Fibroblast of upper back skin (primary cell): ENCODE measurements at regions not wholly inside any gene's neighbourhood (a gene's known extent, or its start where the extent isn't known, plus 50 kb on each side); places are given as distances from the start of the nearest gene placed in this dataset.
A peak's percentile ranks its signal among the peaks of the same experiment; 100 is the strongest.

Experiments used
- DNase-seq: peaks from one replicate; pipeline ENCODE4 v3.0.0-alpha.2; 2013

GRCh38 chr12:18905134-18905533 lies 167.2 kb downstream of the CAPZA3 start:
- no peak for DNase-seq

- DNase-seq: no peak
Observed at GRCh38 chr12:18906395-18906794, 168.5 kb downstream of the CAPZA3 start.

GRCh38 chr12:18907127-18907526 lies 169.2 kb downstream of the CAPZA3 start:
- no peak for DNase-seq

GRCh38 chr12:18907728-18908127 lies 169.8 kb downstream of the CAPZA3 start:
- no peak for DNase-seq

GRCh38 chr12:18908191-18908590 lies 170.3 kb downstream of the CAPZA3 start:
- no peak for DNase-seq

GRCh38 chr12:18919871-18920511 lies 182.1 kb downstream of the CAPZA3 start:
- no peak for DNase-seq

GRCh38 chr12:18922851-18923250 lies 184.9 kb downstream of the CAPZA3 start:
- DNase-seq: no peak

GRCh38 chr12:18923721-18924120 lies 185.8 kb downstream of the CAPZA3 start:
- DNase-seq: no peak

- no peak for DNase-seq
Observed at GRCh38 chr12:18926188-18926587, 188.3 kb downstream of the CAPZA3 start.

GRCh38 chr12:18932211-18932610 lies 194.3 kb downstream of the CAPZA3 start:
- DNase-seq: no peak

- DNase-seq: peak; percentile 12
Observed at GRCh38 chr12:18932715-18933114, 194.8 kb downstream of the CAPZA3 start.

GRCh38 chr12:18935371-18935965 lies 194.1 kb upstream of the PLEKHA5 start:
- no peak for DNase-seq

GRCh38 chr12:18939051-18939450 lies 190.5 kb upstream of the PLEKHA5 start:
- no peak for DNase-seq

GRCh38 chr12:18942669-18943068 lies 186.9 kb upstream of the PLEKHA5 start:
- DNase-seq: no peak

GRCh38 chr12:18943200-18943599 lies 186.3 kb upstream of the PLEKHA5 start:
- DNase-seq: no peak

- no peak for DNase-seq
Observed at GRCh38 chr12:18946106-18946505, 183.4 kb upstream of the PLEKHA5 start.

GRCh38 chr12:18951218-18951617 lies 178.3 kb upstream of the PLEKHA5 start:
- DNase-seq: peak; percentile 18

GRCh38 chr12:18953505-18953904 lies 176.0 kb upstream of the PLEKHA5 start:
- DNase-seq: no peak

- DNase-seq: peak; percentile 5
Observed at GRCh38 chr12:18955594-18955993, 173.9 kb upstream of the PLEKHA5 start.

GRCh38 chr12:18965203-18965602 lies 164.3 kb upstream of the PLEKHA5 start:
- no peak for DNase-seq

GRCh38 chr12:18966954-18967353 lies 162.6 kb upstream of the PLEKHA5 start:
- DNase-seq: no peak

- no peak for DNase-seq
Observed at GRCh38 chr12:18967814-18968213, 161.7 kb upstream of the PLEKHA5 start.

GRCh38 chr12:18969512-18969911 lies 160.0 kb upstream of the PLEKHA5 start:
- no peak for DNase-seq

- no peak for DNase-seq
Observed at GRCh38 chr12:18970603-18971002, 158.9 kb upstream of the PLEKHA5 start.

- no peak for DNase-seq
Observed at GRCh38 chr12:18971932-18972331, 157.6 kb upstream of the PLEKHA5 start.
